Right forelimb (tissue), 1 donor: ENCODE measurements at regions not wholly inside any gene's neighbourhood (a gene's known extent, or its start where the extent isn't known, plus 50 kb on each side); places are given as distances from the start of the nearest gene placed in this dataset.

Experiments
- DNase-seq: peaks from one replicate; pipeline ENCODE4 v3.0.0-alpha.2; 2018

DNA sequence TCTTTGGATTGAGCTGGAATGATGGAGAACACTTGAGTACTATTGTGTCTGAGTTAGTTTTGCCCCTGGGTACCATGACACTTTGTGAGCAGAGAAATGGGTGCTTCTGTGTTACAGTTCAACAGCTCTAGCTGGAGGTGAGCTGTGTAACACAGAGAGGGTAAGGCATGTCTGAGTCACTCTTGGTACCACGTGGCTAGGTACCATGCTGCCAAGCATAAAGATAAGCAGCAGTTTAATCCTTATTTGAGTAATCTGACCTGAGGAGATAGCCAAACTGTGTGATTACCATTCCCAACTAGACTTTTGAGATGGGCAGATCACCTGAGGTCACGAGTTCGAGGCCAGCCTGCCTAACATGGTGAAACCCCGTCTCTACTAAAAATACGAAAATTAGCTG lies 122.0 kb downstream of the OLFM4 start:
- no peak for DNase-seq

GRCh38 chr13:53151336-53152056 lies 122.9 kb downstream of the OLFM4 start:
- peak; percentile 50 for DNase-seq

- DNase-seq = no peak
Measured at GRCh38 chr13:53152057-53152421, 123.4 kb downstream of the OLFM4 start.

- no peak for DNase-seq
Measured at GRCh38 chr13:53158201-53158600, 129.6 kb downstream of the OLFM4 start.

- no peak for DNase-seq
Measured at GRCh38 chr13:53159431-53159830, 130.8 kb downstream of the OLFM4 start.

DNA sequence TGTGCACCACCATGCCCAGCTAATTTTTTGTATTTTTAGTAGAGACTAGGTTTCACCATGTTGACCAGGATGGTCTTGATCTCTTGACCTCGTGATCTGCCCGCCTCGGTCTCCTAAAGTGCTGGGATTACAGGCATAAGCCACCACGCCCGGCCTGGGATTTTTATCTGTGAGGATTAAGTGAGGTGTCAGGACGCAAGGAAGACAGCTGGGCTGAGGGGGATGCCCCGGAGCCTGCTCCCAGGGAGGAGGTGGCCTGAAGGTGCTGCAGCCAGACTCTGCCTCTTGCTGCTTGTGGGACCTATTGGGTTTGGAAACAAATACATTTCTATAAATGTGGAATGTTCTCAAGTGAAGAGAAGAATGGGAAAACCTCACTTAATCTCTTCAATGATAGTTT lies 131.6 kb downstream of the OLFM4 start:
- DNase-seq = no peak

DNA sequence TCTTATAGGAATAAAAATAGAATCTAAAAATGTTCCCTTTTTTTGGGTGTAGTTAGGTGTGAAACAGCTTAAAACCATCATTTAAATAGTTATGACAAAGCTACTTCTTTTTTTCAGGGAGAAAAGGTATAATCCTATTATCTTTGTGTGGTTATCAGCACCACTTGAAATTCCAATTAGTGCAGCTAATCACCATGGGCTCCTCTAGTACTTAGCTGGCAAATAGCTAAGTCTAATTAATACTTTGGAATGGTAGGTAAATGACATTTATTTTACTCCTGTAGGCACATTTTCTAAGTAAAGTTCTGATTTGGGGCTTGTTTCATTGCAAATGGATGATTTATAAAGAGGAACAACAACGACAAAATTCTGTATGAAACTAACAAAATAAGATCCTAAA lies 132.6 kb downstream of the OLFM4 start:
- no peak for DNase-seq

DNA sequence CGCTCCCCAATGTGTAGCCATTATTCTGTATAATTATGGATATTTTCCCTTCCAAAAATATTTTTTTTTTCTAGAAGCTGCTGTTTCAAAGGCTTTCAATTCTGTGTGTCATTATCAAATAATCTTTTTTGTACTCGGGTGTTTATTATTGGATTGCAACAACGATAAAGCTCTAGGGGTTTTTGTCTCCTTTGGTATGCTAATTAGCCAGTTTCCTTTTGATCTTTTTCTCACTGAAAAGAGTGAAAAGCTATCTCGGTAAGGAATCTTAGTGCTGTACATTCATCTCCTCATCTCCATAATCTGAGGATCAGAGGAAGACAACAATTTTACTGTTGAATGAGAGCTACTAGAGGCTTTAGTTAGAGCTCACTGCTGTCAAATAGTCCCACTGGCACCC lies 136.6 kb downstream of the OLFM4 start:
- DNase-seq = no peak

DNA sequence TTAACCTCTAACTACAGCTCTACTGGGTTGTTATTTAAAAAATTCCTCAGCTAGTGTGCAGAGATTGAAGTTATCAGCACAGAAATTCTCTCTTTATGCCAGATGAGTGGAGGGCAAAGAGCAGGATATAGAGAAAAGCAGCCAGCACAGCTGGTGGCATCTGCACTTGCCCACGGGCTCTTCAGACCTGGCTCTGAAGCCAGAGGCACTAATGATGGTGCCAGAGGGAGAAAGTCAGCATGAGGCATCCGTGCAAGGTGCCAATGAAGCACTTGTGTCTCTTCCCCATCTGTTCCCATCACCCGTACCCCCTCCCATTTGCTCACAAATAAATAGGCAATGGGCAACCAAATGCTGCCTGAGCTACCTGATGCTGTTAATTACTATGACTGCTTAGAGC lies 138.9 kb downstream of the OLFM4 start:
- DNase-seq = no peak

- DNase-seq = no peak
Measured at GRCh38 chr13:53170910-53171309, 142.3 kb downstream of the OLFM4 start.

- no peak for DNase-seq
Measured at GRCh38 chr13:53174545-53174944, 145.9 kb downstream of the OLFM4 start.

- DNase-seq = no peak
Measured at GRCh38 chr13:53180684-53181083, 152.1 kb downstream of the OLFM4 start.

- no peak for DNase-seq
Measured at GRCh38 chr13:53182724-53183123, 154.1 kb downstream of the OLFM4 start.

DNA sequence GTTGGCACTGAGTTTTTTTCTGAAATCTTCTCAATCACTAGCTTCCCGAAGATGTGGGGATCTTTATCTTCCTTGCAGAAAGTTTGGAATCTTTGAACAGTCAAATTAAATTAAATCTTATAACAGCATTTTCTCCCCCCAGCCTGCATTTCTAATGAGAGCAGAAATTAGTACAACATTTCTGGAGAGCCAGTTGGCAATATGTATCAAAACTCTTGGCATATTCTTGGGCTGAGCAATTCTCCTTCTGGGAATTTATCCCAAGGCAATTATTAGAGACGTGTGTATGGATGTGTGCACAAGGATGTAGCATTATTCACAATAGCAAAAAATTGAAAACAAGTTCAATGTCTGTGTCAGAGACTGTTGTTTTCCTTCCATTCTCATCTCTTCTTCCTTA lies 159.5 kb downstream of the OLFM4 start:
- DNase-seq = no peak

DNA sequence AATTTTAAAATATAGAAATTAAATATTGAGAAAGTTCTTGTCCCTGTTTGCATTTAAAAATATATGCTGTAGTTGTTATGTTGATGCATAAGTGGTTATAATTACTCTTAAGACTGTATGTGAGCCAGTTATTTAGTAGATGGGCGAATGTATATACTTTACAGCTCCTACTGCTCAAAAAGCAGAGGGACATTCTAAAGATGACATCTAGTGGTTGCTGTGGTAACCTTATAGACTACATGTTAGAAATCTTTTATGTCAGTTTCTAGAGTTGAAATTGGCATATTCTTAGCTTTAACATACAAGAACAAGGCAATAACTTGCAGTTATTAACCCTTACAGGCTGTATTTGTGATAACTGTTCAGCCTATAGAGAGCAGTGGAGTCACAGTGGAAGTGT lies 160.5 kb downstream of the OLFM4 start:
- DNase-seq = no peak

DNA sequence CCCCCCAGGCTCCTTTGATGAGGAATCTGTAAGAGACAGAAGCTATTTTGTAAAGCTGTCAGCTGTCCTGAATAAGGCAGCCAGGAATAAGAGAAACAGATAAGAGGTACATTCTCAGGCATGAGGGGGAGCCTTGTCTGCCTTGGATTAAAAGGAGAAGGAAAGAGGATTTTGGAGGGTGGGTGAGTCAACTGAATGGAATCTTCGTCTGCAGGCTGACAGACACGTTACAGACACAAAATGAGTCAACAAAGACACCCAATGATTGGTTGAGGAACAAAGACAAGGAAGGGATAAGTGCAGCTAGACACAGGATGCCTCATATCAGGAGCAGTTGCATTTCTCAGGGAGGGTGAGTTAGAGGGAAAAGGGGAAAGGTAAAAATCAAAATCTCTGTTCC lies 162.5 kb downstream of the OLFM4 start:
- DNase-seq = no peak

GRCh38 chr13:53197424-53197823 lies 168.8 kb downstream of the OLFM4 start:
- DNase-seq = no peak

DNA sequence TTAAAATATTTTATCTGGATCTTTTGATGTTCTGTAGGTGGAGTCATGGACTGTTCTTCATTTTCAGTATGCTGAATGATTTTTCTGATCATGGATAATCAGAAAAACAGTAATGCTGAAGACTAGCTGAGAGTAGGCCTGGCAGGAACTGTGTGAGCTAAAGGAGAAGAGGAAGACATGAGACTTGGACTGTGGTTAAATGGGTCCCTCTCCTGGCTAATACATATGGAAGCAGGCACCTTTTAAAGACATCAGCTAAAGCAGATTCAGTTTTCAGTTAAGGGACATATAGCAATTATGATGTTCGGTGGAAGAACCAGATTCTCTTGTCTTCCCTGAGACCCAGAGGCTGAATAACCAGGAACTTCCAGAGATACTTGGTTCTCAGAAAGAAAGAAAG lies 169.4 kb downstream of the OLFM4 start:
- DNase-seq = no peak

DNA sequence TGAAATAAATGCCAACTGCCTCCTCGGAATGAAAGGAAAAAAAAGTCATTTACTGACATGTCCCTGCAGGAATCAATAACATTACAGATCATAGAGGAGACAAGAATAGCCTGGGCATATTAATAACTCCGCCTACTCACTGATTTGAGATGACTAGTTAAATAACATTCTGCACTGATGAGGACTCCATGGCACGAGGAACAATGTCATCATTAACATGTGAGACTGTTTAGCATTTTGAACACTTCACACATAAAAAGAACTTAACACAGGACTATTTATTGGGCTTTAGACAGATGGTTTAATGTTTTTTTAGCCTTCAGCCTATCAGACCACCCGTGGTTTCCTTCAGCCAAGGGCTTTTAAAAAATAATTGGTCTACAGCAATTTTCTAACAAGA lies 170.1 kb downstream of the OLFM4 start:
- DNase-seq = no peak

GRCh38 chr13:53200075-53200474 lies 171.5 kb downstream of the OLFM4 start:
- DNase-seq = no peak

- DNase-seq = peak; percentile 75
Measured at GRCh38 chr13:53200498-53201453, 172.2 kb downstream of the OLFM4 start.

- no peak for DNase-seq
Measured at GRCh38 chr13:53201454-53202225, 173.0 kb downstream of the OLFM4 start.

DNA sequence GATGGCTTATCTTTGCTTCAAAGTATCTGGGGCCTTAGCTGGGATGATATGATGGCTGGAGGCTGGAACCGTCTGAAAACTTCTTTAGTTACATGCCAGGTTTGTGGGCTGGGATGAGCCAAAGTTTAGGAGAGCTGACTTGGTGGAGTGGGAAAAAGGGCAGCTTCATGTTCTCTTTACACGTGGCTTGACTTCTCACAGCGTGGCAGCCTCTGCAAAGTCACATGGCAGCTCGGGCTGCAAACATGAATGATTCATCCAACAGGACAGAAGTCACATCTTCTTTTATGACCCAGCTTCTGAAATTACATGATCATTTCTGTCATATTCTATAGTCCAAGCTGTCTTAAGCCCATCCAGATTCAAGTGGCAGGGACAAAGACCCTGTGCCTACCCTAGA lies 176.0 kb downstream of the OLFM4 start:
- DNase-seq = no peak

DNA sequence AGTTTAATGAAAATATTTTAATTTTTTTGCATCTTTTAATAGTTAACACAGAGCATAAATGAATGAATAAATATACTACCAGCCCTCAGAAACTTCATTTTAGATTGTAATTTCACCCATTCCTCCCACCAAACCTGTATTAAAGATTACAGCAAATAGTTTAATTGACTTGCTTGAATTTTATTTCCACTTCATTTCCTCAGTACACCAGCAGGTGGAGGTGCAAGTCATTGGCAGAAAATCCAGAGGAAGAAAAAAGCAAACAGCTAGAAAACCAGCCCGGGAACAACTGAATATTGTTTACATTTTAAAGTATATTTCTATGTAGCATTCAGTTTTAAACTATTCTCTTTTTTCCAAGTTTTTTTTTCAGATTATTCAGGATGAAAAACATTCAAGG lies 177.8 kb downstream of the OLFM4 start:
- no peak for DNase-seq
